DND-41 (cell line): ENCODE measurements at regions not wholly inside any gene's neighbourhood (a gene's known extent, or its start where the extent isn't known, plus 50 kb on each side); places are given as distances from the start of the nearest gene placed in this dataset.

ENCODE experiments used
- ATAC-seq: fragments of 200-7000 bp; cut with Tn5 transposase; 3 replicates; pipeline ENCODE4 v1.9.1; 2021; ENCODE audit warnings: low read depth; ENCODE audit not compliant: insufficient read depth
- DNase-seq: peaks from one replicate; pipeline ENCODE4 v3.0.0-alpha.2; 2020
- H2AFZ ChIP-seq: 2 replicates; pipeline ENCODE4 v1.6.0; 2012; ENCODE audit warnings: low read depth, low read length
- H3K27ac ChIP-seq: 2 replicates; pipeline ENCODE4 v1.5.1; 2012; ENCODE audit warnings: low read length, inconsistent platforms
- H3K27me3 ChIP-seq: fragments of 200-600 bp; sonication (generic); 2 replicates; pipeline ENCODE4 v1.6.0; 2012; ENCODE audit warnings: low read length, mild to moderate bottlenecking, inconsistent platforms; ENCODE audit not compliant: insufficient read depth, poor library complexity
- H3K36me3 ChIP-seq: 2 replicates; pipeline ENCODE4 v1.5.1; 2012; ENCODE audit warnings: low read length, inconsistent platforms; ENCODE audit not compliant: insufficient read depth
- H3K4me1 ChIP-seq: 2 replicates; pipeline ENCODE4 v1.5.1; 2012; ENCODE audit warnings: mild to moderate bottlenecking, low read length; ENCODE audit not compliant: insufficient read depth
- H3K4me2 ChIP-seq: 2 replicates; pipeline ENCODE4 v1.6.0; 2012; ENCODE audit warnings: mild to moderate bottlenecking, moderate library complexity, low read length, inconsistent platforms; ENCODE audit not compliant: insufficient read depth
- H3K4me3 ChIP-seq, 2 experiments: fragments of 200-600 bp in 1 of 2; shearing (Covaris generic) in 1 of 2; 2 replicates each; pipeline ENCODE4 v1.5.1; 2012 to 2016; ENCODE audit warnings: inconsistent platforms in 2 of 2, low read length in 2 of 2, mild to moderate bottlenecking in 2 of 2, low read depth in 1 of 2, moderate library complexity in 1 of 2
- H3K79me2 ChIP-seq: 2 replicates; pipeline ENCODE4 v1.6.0; 2012; ENCODE audit warnings: low read length, inconsistent platforms; ENCODE audit not compliant: insufficient read depth
- H3K9ac ChIP-seq: 2 replicates; pipeline ENCODE4 v1.6.0; 2012; ENCODE audit warnings: low read depth, mild to moderate bottlenecking, inconsistent platforms, low read length, moderate library complexity
- H3K9me3 ChIP-seq: 2 replicates; pipeline ENCODE4 v1.5.1; 2012; ENCODE audit warnings: low read length, moderate library complexity, mild to moderate bottlenecking, inconsistent platforms; ENCODE audit not compliant: insufficient read depth, severe bottlenecking
- H4K20me1 ChIP-seq: 2 replicates; pipeline ENCODE4 v1.6.0; 2012; ENCODE audit warnings: low read length; ENCODE audit not compliant: insufficient read depth
- EZH2 ChIP-seq: IDR thresholded peaks from 3 replicates; pipeline ENCODE4 v1.6.1; 2012; ENCODE audit warnings: borderline replicate concordance, low read depth, mild to moderate bottlenecking, moderate library complexity, low read length, inconsistent platforms; ENCODE audit not compliant: severe bottlenecking
- TF ChIP-seq, protein P1 (sequence below): IDR thresholded peaks from 2 replicates; pipeline ENCODE4 v1.5.1; 2012; ENCODE audit warnings: borderline replicate concordance, low read length, moderate library complexity, mild to moderate bottlenecking; ENCODE audit not compliant: poor library complexity, severe bottlenecking; ENCODE audit errors: extremely low read depth

- H3K27ac ChIP-seq, result no peak overlapping the region
- ATAC-seq, result no peak
- TF ChIP-seq EZH2, result no peak
- TF ChIP-seq, protein P1, sequence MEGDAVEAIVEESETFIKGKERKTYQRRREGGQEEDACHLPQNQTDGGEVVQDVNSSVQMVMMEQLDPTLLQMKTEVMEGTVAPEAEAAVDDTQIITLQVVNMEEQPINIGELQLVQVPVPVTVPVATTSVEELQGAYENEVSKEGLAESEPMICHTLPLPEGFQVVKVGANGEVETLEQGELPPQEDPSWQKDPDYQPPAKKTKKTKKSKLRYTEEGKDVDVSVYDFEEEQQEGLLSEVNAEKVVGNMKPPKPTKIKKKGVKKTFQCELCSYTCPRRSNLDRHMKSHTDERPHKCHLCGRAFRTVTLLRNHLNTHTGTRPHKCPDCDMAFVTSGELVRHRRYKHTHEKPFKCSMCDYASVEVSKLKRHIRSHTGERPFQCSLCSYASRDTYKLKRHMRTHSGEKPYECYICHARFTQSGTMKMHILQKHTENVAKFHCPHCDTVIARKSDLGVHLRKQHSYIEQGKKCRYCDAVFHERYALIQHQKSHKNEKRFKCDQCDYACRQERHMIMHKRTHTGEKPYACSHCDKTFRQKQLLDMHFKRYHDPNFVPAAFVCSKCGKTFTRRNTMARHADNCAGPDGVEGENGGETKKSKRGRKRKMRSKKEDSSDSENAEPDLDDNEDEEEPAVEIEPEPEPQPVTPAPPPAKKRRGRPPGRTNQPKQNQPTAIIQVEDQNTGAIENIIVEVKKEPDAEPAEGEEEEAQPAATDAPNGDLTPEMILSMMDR, result no peak
Measured at GRCh38 chr10:90588222-90588621, 269.6 kb downstream of the HTR7 start.

DNA sequence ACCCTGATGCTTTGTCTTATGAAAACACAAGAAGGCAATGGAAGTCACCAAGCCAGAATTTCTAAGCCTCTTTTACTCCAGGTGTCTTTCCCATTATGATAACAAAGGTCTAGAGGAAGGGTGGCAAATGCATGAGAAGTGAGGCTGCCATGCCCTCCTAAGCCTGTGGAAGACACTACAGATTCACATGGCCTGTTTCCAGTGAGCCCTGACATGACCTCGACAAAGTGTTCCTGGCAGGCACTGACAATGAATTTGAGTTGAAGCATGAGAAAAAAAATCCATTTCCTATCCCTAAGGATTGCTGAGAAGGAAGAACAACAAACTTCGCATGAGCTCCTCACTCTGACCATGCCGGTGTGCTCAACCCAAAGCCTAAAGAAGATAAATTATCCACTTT is 268.0 kb downstream of the HTR7 start:
- no peaks in the 10 kb centered on the region for H3K9me3 ChIP-seq
- H3K4me1 ChIP-seq, result no peaks in the 10 kb centered on the region
- no peak overlapping the region for H2AFZ ChIP-seq
- H3K4me3 ChIP-seq, result no peak overlapping the region
- H4K20me1 ChIP-seq, result no peaks in the 10 kb centered on the region
- no peak overlapping the region for H3K27ac ChIP-seq
- no peaks in the 10 kb centered on the region for H3K36me3 ChIP-seq
- H3K79me2 ChIP-seq, result no peaks in the 10 kb centered on the region
- ATAC-seq (no peak), DNase-seq (no peak)
- no peak overlapping the region for H3K4me2 ChIP-seq
- H3K27me3 ChIP-seq, result peaks cover 14% of the 10 kb centered on the region
- TF ChIP-seq EZH2, result no peak
- TF ChIP-seq, protein P1, result no peak
- no peak overlapping the region for H3K9ac ChIP-seq

More at GRCh38 chr10:90588222-90588621, 269.6 kb downstream of the HTR7 start:
- no peaks in the 10 kb centered on the region for H3K9me3 ChIP-seq
- H3K9ac ChIP-seq, result no peak overlapping the region
- no peak for DNase-seq
- peaks cover 14% of the 10 kb centered on the region for H3K27me3 ChIP-seq
- H3K36me3 ChIP-seq, result no peaks in the 10 kb centered on the region
- no peak overlapping the region for H3K4me2 ChIP-seq
- H3K79me2 ChIP-seq, result no peaks in the 10 kb centered on the region
- H2AFZ ChIP-seq, result no peak overlapping the region
- no peak overlapping the region for H3K4me3 ChIP-seq
- H4K20me1 ChIP-seq, result no peaks in the 10 kb centered on the region
- no peaks in the 10 kb centered on the region for H3K4me1 ChIP-seq

- Histone ChIP-seq H3K4me1 (no peaks in the 10 kb centered on the region), H3K4me2 (no peak overlapping the region), H2AFZ (no peak overlapping the region), H3K27me3 (peaks cover 19% of the 10 kb centered on the region), H4K20me1 (no peaks in the 10 kb centered on the region), H3K36me3 (no peaks in the 10 kb centered on the region), H3K9me3 (no peaks in the 10 kb centered on the region), H3K9ac (no peak overlapping the region), H3K79me2 (no peaks in the 10 kb centered on the region), H3K27ac (no peak overlapping the region), H3K4me3 (no peak overlapping the region)
- TF ChIP-seq, protein P1, result no peak
- TF ChIP-seq EZH2, result no peak
- ATAC-seq (no peak), DNase-seq (no peak)
Measured at GRCh38 chr10:90591629-90592028, 266.2 kb downstream of the HTR7 start.
